ENCODE measurements at regions not wholly inside any gene's neighbourhood (a gene's known extent, or its start where the extent isn't known, plus 50 kb on each side); places are given as distances from the start of the nearest gene placed in this dataset.

DNA sequence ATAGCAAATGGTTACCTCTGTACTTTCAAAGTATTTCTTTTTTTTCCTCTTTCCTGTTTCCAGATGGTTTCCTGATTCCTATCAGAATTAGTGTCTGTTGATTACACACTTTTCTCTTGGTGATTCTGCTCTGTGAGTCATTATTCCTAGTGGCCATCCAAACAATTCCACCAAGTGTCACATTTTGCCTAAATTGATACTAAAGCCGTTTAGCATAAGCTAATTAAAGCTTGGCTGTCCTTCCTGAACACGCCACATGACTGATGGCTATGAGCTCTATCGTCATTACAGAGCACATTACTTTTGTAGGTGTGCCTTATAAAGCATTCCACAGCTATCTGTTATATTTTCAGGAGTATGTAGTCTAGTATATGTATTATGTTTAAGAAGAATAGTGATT, 671.2 kb downstream of the CDH8 start:
- no peaks in the 10 kb centered on the region for H3K27me3 ChIP-seq
- DNase-seq (ENCODE audit: low spot score) = no peak
- no peaks in the 10 kb centered on the region for H3K4me1 ChIP-seq (ENCODE audit: insufficient read depth)
- no peak overlapping the region for H3K4me3 ChIP-seq
- H3K9me3 ChIP-seq (ENCODE audit: low read depth) = no peaks in the 10 kb centered on the region
- H3K79me2 ChIP-seq = no peaks in the 10 kb centered on the region
- WGBS (ENCODE audit: low lambda C conversion rate, missing lambda C conversion rate) = 76% methylated on average over 3 of the region's 3 CpGs
- TF ChIP-seq EZH2phosphoT487 (IDR thresholded peaks at IDR 0.05; ENCODE audit: low read depth, severe bottlenecking, unreplicated experiment) = no peak
- TF ChIP-seq, protein P1, sequence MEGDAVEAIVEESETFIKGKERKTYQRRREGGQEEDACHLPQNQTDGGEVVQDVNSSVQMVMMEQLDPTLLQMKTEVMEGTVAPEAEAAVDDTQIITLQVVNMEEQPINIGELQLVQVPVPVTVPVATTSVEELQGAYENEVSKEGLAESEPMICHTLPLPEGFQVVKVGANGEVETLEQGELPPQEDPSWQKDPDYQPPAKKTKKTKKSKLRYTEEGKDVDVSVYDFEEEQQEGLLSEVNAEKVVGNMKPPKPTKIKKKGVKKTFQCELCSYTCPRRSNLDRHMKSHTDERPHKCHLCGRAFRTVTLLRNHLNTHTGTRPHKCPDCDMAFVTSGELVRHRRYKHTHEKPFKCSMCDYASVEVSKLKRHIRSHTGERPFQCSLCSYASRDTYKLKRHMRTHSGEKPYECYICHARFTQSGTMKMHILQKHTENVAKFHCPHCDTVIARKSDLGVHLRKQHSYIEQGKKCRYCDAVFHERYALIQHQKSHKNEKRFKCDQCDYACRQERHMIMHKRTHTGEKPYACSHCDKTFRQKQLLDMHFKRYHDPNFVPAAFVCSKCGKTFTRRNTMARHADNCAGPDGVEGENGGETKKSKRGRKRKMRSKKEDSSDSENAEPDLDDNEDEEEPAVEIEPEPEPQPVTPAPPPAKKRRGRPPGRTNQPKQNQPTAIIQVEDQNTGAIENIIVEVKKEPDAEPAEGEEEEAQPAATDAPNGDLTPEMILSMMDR (IDR thresholded peaks at IDR 0.05; ENCODE audit: poor library complexity) = no peak
- TF ChIP-seq EZH2 (IDR thresholded peaks at IDR 0.05; ENCODE audit: borderline replicate concordance) = no peak
- H2AFZ ChIP-seq = no peak overlapping the region
- H3K9me2 ChIP-seq (replicated peaks; ENCODE audit: insufficient read depth) = no peaks in the 10 kb centered on the region
- H3K4me2 ChIP-seq = no peak overlapping the region
- H4K20me1 ChIP-seq (ENCODE audit: insufficient read depth, poor library complexity, severe bottlenecking) = no peaks in the 10 kb centered on the region
- no peak overlapping the region for H3K27ac ChIP-seq
- H3K36me3 ChIP-seq (replicated peaks; ENCODE audit: insufficient read depth, low read depth) = no peaks in the 10 kb centered on the region

DNA sequence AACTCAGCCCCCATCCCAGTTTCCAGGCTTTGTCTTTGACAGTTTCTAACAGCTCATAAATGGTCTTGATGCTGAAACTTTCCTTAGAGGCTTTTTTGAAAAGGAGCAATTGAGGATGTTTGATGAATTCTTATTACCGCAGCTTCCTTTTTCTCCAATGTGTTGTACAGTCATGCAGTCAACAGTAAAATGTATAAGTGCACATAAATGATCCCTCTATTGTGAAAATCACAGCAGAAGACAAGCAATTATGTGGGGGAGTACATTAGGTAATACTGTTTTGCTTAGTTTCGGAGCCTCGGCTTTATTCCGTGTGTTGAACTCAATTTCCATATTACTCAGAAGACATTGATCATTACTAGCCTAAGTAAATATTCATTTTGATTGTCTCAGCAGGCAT, 673.7 kb downstream of the CDH8 start:
- Histone ChIP-seq H3K27ac (no peak overlapping the region), H2AFZ (no peak overlapping the region), H3K9me3 (ENCODE audit: low read depth) (no peaks in the 10 kb centered on the region), H4K20me1 (ENCODE audit: insufficient read depth, poor library complexity, severe bottlenecking) (no peaks in the 10 kb centered on the region), H3K4me1 (ENCODE audit: insufficient read depth) (no peaks in the 10 kb centered on the region), H3K27me3 (no peaks in the 10 kb centered on the region), H3K79me2 (no peaks in the 10 kb centered on the region), H3K9me2 (replicated peaks; ENCODE audit: insufficient read depth) (no peaks in the 10 kb centered on the region), H3K36me3 (replicated peaks; ENCODE audit: insufficient read depth, low read depth) (no peaks in the 10 kb centered on the region), H3K4me3 (no peak overlapping the region), H3K4me2 (no peak overlapping the region)
- TF ChIP-seq EZH2phosphoT487 (IDR thresholded peaks at IDR 0.05; ENCODE audit: low read depth, severe bottlenecking, unreplicated experiment) (no peak), EZH2 (IDR thresholded peaks at IDR 0.05; ENCODE audit: borderline replicate concordance) (no peak)
- TF ChIP-seq, protein P1 (IDR thresholded peaks at IDR 0.05; ENCODE audit: poor library complexity) = no peak
- WGBS (ENCODE audit: low lambda C conversion rate, missing lambda C conversion rate) = 96% methylated on average over 4 of the region's 4 CpGs
- DNase-seq (ENCODE audit: low spot score) = no peak

DNA sequence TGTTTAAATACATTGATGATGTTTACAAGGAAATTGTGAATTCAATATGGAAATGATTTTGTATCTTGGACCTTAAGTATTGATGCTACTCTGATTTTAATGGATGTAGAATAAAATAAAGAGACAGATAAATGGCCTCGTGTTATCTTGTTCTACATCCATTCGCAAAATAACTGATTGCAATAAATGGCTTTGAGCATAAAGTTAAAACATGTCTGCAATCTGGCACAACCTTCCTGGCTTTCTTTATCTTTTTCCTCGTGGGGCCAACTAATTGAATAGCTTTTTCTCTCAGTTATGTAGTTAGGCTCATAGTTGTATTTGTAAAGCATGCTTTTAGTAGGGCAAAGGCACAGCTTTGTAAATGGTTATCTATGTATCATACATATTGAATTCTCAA, 691.4 kb downstream of the CDH8 start:
- TF ChIP-seq, protein P1 (IDR thresholded peaks at IDR 0.05; ENCODE audit: poor library complexity) = no peak
- TF ChIP-seq EZH2phosphoT487 (IDR thresholded peaks at IDR 0.05; ENCODE audit: low read depth, severe bottlenecking, unreplicated experiment) (no peak), EZH2 (IDR thresholded peaks at IDR 0.05; ENCODE audit: borderline replicate concordance) (no peak)
- H3K27me3 ChIP-seq = no peaks in the 10 kb centered on the region
- H2AFZ ChIP-seq = no peak overlapping the region
- no peaks in the 10 kb centered on the region for H3K9me3 ChIP-seq (ENCODE audit: low read depth)
- H3K27ac ChIP-seq = no peak overlapping the region
- H3K79me2 ChIP-seq = no peaks in the 10 kb centered on the region
- no peaks in the 10 kb centered on the region for H3K36me3 ChIP-seq (replicated peaks; ENCODE audit: insufficient read depth, low read depth)
- H3K4me3 ChIP-seq = no peak overlapping the region
- whole genome bisulfite sequencing (ENCODE audit: low lambda C conversion rate, missing lambda C conversion rate) = 65% methylated on average over 3 of the region's 3 CpGs
- no peaks in the 10 kb centered on the region for H3K9me2 ChIP-seq (replicated peaks; ENCODE audit: insufficient read depth)
- no peaks in the 10 kb centered on the region for H3K4me1 ChIP-seq (ENCODE audit: insufficient read depth)
- no peak overlapping the region for H3K4me2 ChIP-seq
- no peak for DNase-seq (ENCODE audit: low spot score)
- H4K20me1 ChIP-seq (ENCODE audit: insufficient read depth, poor library complexity, severe bottlenecking) = no peaks in the 10 kb centered on the region

DNA sequence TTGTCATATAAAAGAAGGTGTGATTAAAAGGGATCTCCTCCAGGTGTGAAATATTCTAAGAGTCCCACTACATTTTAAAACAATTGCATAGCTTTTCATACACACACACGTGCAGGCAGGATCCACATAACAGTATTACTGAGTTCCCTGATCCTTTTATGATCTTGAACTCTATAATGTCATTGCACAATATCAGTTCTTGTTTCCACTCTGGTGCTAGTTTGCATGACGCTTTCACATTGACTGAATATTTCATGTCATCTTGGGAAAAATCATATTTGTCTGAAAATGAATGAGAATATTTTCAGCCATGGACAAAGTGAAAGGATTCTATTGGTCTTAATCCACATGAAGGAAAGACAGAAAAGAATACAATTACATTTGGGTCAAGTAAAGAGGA, 703.8 kb downstream of the CDH8 start:
- Histone ChIP-seq H3K27ac (no peak overlapping the region), H3K4me1 (ENCODE audit: insufficient read depth) (no peaks in the 10 kb centered on the region), H3K4me3 (no peak overlapping the region), H3K4me2 (no peak overlapping the region), H4K20me1 (ENCODE audit: insufficient read depth, poor library complexity, severe bottlenecking) (no peaks in the 10 kb centered on the region), H3K9me2 (replicated peaks; ENCODE audit: insufficient read depth) (no peaks in the 10 kb centered on the region), H3K9me3 (ENCODE audit: low read depth) (no peaks in the 10 kb centered on the region), H3K79me2 (no peaks in the 10 kb centered on the region), H3K27me3 (no peaks in the 10 kb centered on the region), H3K36me3 (replicated peaks; ENCODE audit: insufficient read depth, low read depth) (no peaks in the 10 kb centered on the region), H2AFZ (no peak overlapping the region)
- WGBS (ENCODE audit: low lambda C conversion rate, missing lambda C conversion rate) = 77% methylated on average over 2 of the region's 2 CpGs
- no peak for DNase-seq (ENCODE audit: low spot score)
- no peak for TF ChIP-seq EZH2 (IDR thresholded peaks at IDR 0.05; ENCODE audit: borderline replicate concordance)
- TF ChIP-seq, protein P1 (IDR thresholded peaks at IDR 0.05; ENCODE audit: poor library complexity) = no peak
- TF ChIP-seq EZH2phosphoT487 (IDR thresholded peaks at IDR 0.05; ENCODE audit: low read depth, severe bottlenecking, unreplicated experiment) = no peak

All from hepatocyte (in vitro differentiated cells).